GM06990 (cell line): ENCODE measurements at regions not wholly inside any gene's neighbourhood (a gene's known extent, or its start where the extent isn't known, plus 50 kb on each side); places are given as distances from the start of the nearest gene placed in this dataset.

Experiments used
- DNase-seq: peaks from one replicate; pipeline ENCODE4 v3.0.0-alpha.2; 2011; ENCODE audit not compliant: insufficient read length; ENCODE audit errors: extremely low read depth
- H3K27me3 ChIP-seq: replicated peaks from 2 replicates; pipeline ENCODE4 v1.6.0; 2011; ENCODE audit warnings: low read length; ENCODE audit not compliant: control insufficient read depth, insufficient read depth
- H3K36me3 ChIP-seq: 2 replicates; pipeline ENCODE4 v1.5.1; 2011; ENCODE audit warnings: low read length; ENCODE audit not compliant: control insufficient read depth, insufficient read depth
- H3K4me3 ChIP-seq: replicated peaks from 2 replicates; pipeline ENCODE4 v1.5.1; 2011; ENCODE audit warnings: low read depth, mild to moderate bottlenecking, control low read depth, low read length
- CTCF ChIP-seq: IDR thresholded peaks from 2 replicates; pipeline ENCODE4 v1.5.1; 2011; ENCODE audit warnings: low read length, control low read depth, mild to moderate bottlenecking, inconsistent platforms; ENCODE audit not compliant: insufficient read depth, poor library complexity, severe bottlenecking

- no peak for DNase-seq
- Histone ChIP-seq H3K27me3 (no peaks in the 10 kb centered on the region), H3K36me3 (no peaks in the 10 kb centered on the region), H3K4me3 (no peak overlapping the region)
- TF ChIP-seq CTCF, result no peak
These were observed 488.7 kb downstream of the RSL24D1 start for GRCh38 chr15:54707805-54708752.

- H3K27me3 ChIP-seq, result no peaks in the 10 kb centered on the region
- no peak for DNase-seq
- TF ChIP-seq CTCF, result no peak
- H3K4me3 ChIP-seq, result no peak overlapping the region
- H3K36me3 ChIP-seq, result no peaks in the 10 kb centered on the region
These were observed 509.1 kb downstream of the RSL24D1 start for GRCh38 chr15:54687628-54688027.
